Activated CD8-positive, alpha-beta T cell treated with anti-CD3 and anti-CD28 coated beads for 36 hours (primary cell): ENCODE measurements at regions not wholly inside any gene's neighbourhood (a gene's known extent, or its start where the extent isn't known, plus 50 kb on each side); places are given as distances from the start of the nearest gene placed in this dataset.

Source experiments
- ATAC-seq: fragments of 200-7000 bp; cut with Tn5 transposase; one replicate; pipeline ENCODE4 v1.10.0; 2021; ENCODE audit warnings: mild to moderate bottlenecking, moderate library complexity
- CTCF ChIA-PET: fragments of 350-600 bp; sonication (Branson Sonifier 250); formaldehyde crosslinking; loops from one replicate; lab custom pipeline; 2021; ENCODE audit warnings: antibody characterized with exemption; lab: Charles Lee
- POLR2A ChIA-PET: fragments of 350-600 bp; sonication (Branson Sonifier 250); formaldehyde crosslinking; loops from one replicate; lab custom pipeline; 2021; ENCODE audit warnings: antibody characterized with exemption; lab: Charles Lee
- DNase-seq: peaks from one replicate; pipeline ENCODE4 v3.0.0-alpha.2; 2020
- H3K27ac Mint-ChIP-seq: one replicate; pipeline ENCODE4 v1.8.0; 2021; ENCODE audit warnings: mild to moderate bottlenecking, mixed read lengths
- H3K27me3 Mint-ChIP-seq: one replicate; pipeline ENCODE4 v1.8.0; 2021; ENCODE audit warnings: mixed read lengths
- H3K36me3 Mint-ChIP-seq: one replicate; pipeline ENCODE4 v1.8.0; 2021; ENCODE audit warnings: low read depth, mixed read lengths
- H3K4me1 Mint-ChIP-seq: one replicate; pipeline ENCODE4 v1.8.0; 2021; ENCODE audit warnings: low read depth, mixed read lengths
- H3K4me3 Mint-ChIP-seq: one replicate; pipeline ENCODE4 v1.8.0; 2021; ENCODE audit warnings: mild to moderate bottlenecking, moderate library complexity, mixed read lengths
- H3K9me3 Mint-ChIP-seq: one replicate; pipeline ENCODE4 v1.8.0; 2021; ENCODE audit warnings: mixed read lengths
- CTCF ChIP-seq: fragments of 200-600 bp; IDR thresholded peaks from one replicate; pipeline ENCODE4 v1.8.0; 2022; ENCODE audit warnings: antibody characterized with exemption, mild to moderate bottlenecking
- intact Hi-C: fragments of 100-400 bp; cut with micrococcal nuclease; formaldehyde crosslinking; loops from one replicate; pipeline ENCODE4 v1.10.0; 2022

GRCh38 chr13:72218966-72219365 lies 352.0 kb upstream of the DACH1 start:
- Mint-ChIP-seq H3K36me3 (no peaks in the 10 kb centered on the region), H3K4me3 (no peak overlapping the region), H3K4me1 (peaks cover 2% of the 10 kb centered on the region), H3K9me3 (peaks cover 8% of the 10 kb centered on the region), H3K27ac (no peak overlapping the region), H3K27me3 (no peaks in the 10 kb centered on the region)
- DNase-seq (no peak), ATAC-seq (no peak)
- TF ChIP-seq CTCF = no peak
- ChIA-PET CTCF (no interaction called here), POLR2A (no interaction called here)
- intact Hi-C loops = no loop called here

GRCh38 chr13:72217142-72217541 lies 350.1 kb upstream of the DACH1 start:
- Mint-ChIP-seq H3K36me3 (no peaks in the 10 kb centered on the region), H3K9me3 (peaks cover 10% of the 10 kb centered on the region), H3K27me3 (no peaks in the 10 kb centered on the region), H3K4me1 (peaks cover 2% of the 10 kb centered on the region), H3K4me3 (no peak overlapping the region), H3K27ac (no peak overlapping the region)
- intact Hi-C loops = no loop called here
- ChIA-PET POLR2A (no interaction called here), CTCF (no interaction called here)
- ATAC-seq (no peak), DNase-seq (no peak)
- TF ChIP-seq CTCF = no peak

- DNase-seq (no peak), ATAC-seq (no peak)
- intact Hi-C loops = no loop called here
- no peak for TF ChIP-seq CTCF
- ChIA-PET POLR2A (no interaction called here), CTCF (no interaction called here)
- H3K27me3 Mint-ChIP-seq = no peaks in the 10 kb centered on the region
- no peaks in the 10 kb centered on the region for H3K36me3 Mint-ChIP-seq
- H3K9me3 Mint-ChIP-seq = peaks cover under 1% of the 10 kb centered on the region
- H3K4me3 Mint-ChIP-seq = no peak overlapping the region
- H3K27ac Mint-ChIP-seq = no peak overlapping the region
- H3K4me1 Mint-ChIP-seq = no peaks in the 10 kb centered on the region
Measured at GRCh38 chr13:72208112-72208645, 341.2 kb upstream of the DACH1 start.

- no peaks in the 10 kb centered on the region for H3K9me3 Mint-ChIP-seq
- ChIA-PET CTCF (no interaction called here), POLR2A (no interaction called here)
- no peak overlapping the region for H3K27ac Mint-ChIP-seq
- no peak overlapping the region for H3K4me3 Mint-ChIP-seq
- TF ChIP-seq CTCF = no peak
- no peak for ATAC-seq
- H3K4me1 Mint-ChIP-seq = no peaks in the 10 kb centered on the region
- peak; percentile 2 for DNase-seq
- no peaks in the 10 kb centered on the region for H3K27me3 Mint-ChIP-seq
- no peaks in the 10 kb centered on the region for H3K36me3 Mint-ChIP-seq
- intact Hi-C loops = no loop called here
Measured at GRCh38 chr13:72205773-72206172, 338.8 kb upstream of the DACH1 start.

GRCh38 chr13:72204291-72204690 lies 337.3 kb upstream of the DACH1 start:
- no peak for ATAC-seq
- Mint-ChIP-seq H3K4me3 (no peak overlapping the region), H3K9me3 (no peaks in the 10 kb centered on the region), H3K27me3 (no peaks in the 10 kb centered on the region), H3K36me3 (no peaks in the 10 kb centered on the region), H3K27ac (no peak overlapping the region), H3K4me1 (no peaks in the 10 kb centered on the region)
- DNase-seq = no peak
- ChIA-PET CTCF (no interaction called here), POLR2A (no interaction called here)
- intact Hi-C loops = no loop called here
- TF ChIP-seq CTCF = no peak
